ENCODE measurements at regions not wholly inside any gene's neighbourhood (a gene's known extent, or its start where the extent isn't known, plus 50 kb on each side); places are given as distances from the start of the nearest gene placed in this dataset.

DNA sequence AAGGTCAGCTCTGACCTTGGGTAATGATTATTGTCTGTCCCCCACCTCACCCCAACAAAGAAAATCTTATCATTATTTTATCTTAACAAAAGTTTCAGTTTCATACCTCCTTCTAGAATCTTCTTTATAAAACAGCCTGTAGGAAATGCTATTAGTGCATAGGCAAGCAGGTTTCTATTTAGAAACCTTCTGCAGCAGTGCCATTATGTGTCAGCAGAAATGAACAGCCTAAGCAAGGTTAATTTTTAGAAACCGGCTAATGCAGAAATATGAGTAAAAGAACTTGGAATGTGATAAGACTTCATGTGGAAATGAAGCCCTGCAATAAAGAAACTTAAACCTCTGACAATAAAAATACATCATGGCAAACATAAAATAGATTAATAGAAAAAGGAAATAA, 814.4 kb downstream of the FSCB start:
- Histone ChIP-seq H3K9ac (replicated peaks; ENCODE audit: extremely low read depth, insufficient read depth, low read length) (no peak overlapping the region), H4K20me1 (replicated peaks; ENCODE audit: control insufficient read depth, extremely low read depth, insufficient read depth, low read length) (no peaks in the 10 kb centered on the region), H3K4me3 (replicated peaks in 1 of 3; ENCODE audit: insufficient read depth in 1 of 3, low read depth in 1 of 3, low read length in 3 of 3) (no peak overlapping the region), H3K9me3 (replicated peaks; ENCODE audit: control insufficient read depth, insufficient read depth, low read length) (no peaks in the 10 kb centered on the region), H3K4me1 (ENCODE audit: control insufficient read depth, extremely low read depth, insufficient read depth, low read length) (no peaks in the 10 kb centered on the region), H3K79me2 (ENCODE audit: control insufficient read depth, insufficient read depth, low read length) (no peaks in the 10 kb centered on the region), H3K36me3 (ENCODE audit: control insufficient read depth in 2 of 2, extremely low read depth in 1 of 2, insufficient read depth in 2 of 2, low read length in 2 of 2) (no peaks in the 10 kb centered on the region), H3K27me3 (ENCODE audit: control insufficient read depth in 2 of 2, insufficient read depth in 2 of 2, low read length in 2 of 2) (no peaks in the 10 kb centered on the region), H3K4me2 (ENCODE audit: insufficient read depth, low read length) (no peak overlapping the region), H2AFZ (ENCODE audit: low read depth, low read length) (no peak overlapping the region), H3K9me1 (replicated peaks; ENCODE audit: control insufficient read depth, extremely low read depth, insufficient read depth, low read length) (no peaks in the 10 kb centered on the region), H3K27ac (ENCODE audit: insufficient read depth, low read depth, low read length) (no peak overlapping the region)
- dilution Hi-C loops (cut with MboI; ENCODE audit: extremely low pct_ligation_motif_present, low sequenced_read_pairs) (no loop called here), intact Hi-C loops (cut with micrococcal nuclease) (no loop called here)
- FAIRE-seq (no peak), DNase-seq (ENCODE audit: low read depth, low spot score) (no peak)
- TF ChIP-seq GATA2 (IDR thresholded peaks at IDR 0.05; ENCODE audit: insufficient read depth, insufficient read length, low read depth, low read length) (no peak), JUN (IDR thresholded peaks at IDR 0.05; ENCODE audit: borderline replicate concordance, insufficient read depth, insufficient read length, low read depth) (no peak), POLR2A (IDR thresholded peaks at IDR 0.05; ENCODE audit: low read depth, low read length) (no peak), EZH2 (IDR thresholded peaks at IDR 0.05; ENCODE audit: borderline replicate concordance, low read depth, low read length, severe bottlenecking) (no peak), POLR2AphosphoS5 (IDR thresholded peaks at IDR 0.05; ENCODE audit: insufficient read depth, low read depth, low read length) (no peak), MYC (IDR thresholded peaks at IDR 0.05; ENCODE audit: low read depth, low read length) (no peak), FOS (IDR thresholded peaks at IDR 0.05; ENCODE audit: borderline replicate concordance, insufficient read depth, low read length) (no peak)
- TF ChIP-seq, protein P1, sequence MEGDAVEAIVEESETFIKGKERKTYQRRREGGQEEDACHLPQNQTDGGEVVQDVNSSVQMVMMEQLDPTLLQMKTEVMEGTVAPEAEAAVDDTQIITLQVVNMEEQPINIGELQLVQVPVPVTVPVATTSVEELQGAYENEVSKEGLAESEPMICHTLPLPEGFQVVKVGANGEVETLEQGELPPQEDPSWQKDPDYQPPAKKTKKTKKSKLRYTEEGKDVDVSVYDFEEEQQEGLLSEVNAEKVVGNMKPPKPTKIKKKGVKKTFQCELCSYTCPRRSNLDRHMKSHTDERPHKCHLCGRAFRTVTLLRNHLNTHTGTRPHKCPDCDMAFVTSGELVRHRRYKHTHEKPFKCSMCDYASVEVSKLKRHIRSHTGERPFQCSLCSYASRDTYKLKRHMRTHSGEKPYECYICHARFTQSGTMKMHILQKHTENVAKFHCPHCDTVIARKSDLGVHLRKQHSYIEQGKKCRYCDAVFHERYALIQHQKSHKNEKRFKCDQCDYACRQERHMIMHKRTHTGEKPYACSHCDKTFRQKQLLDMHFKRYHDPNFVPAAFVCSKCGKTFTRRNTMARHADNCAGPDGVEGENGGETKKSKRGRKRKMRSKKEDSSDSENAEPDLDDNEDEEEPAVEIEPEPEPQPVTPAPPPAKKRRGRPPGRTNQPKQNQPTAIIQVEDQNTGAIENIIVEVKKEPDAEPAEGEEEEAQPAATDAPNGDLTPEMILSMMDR (IDR thresholded peaks at IDR 0.05; ENCODE audit: extremely low read depth in 1 of 2, insufficient read depth in 1 of 2, low read depth in 1 of 2, low read length in 2 of 2) = no peak
- TF ChIP-seq, protein P2, sequence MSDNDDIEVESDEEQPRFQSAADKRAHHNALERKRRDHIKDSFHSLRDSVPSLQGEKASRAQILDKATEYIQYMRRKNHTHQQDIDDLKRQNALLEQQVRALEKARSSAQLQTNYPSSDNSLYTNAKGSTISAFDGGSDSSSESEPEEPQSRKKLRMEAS (IDR thresholded peaks at IDR 0.05; ENCODE audit: insufficient read depth, insufficient read length) = no peak
- CTCF ChIA-PET = no interaction called here
- POLR2A ChIA-PET = no interaction called here
- no TSS peak for BruUV-seq (replicated peaks)

All from endothelial cell of umbilical vein (primary cell).